HepG2 (cell line): ENCODE measurements at regions not wholly inside any gene's neighbourhood (a gene's known extent, or its start where the extent isn't known, plus 50 kb on each side); places are given as distances from the start of the nearest gene placed in this dataset.

Source experiments
- BATF2 ChIP-seq: sonication (generic); formaldehyde crosslinking; IDR thresholded peaks from 2 replicates; pipeline ENCODE4 v1.8.0; 2022; ENCODE audit warnings: mild to moderate bottlenecking, missing genetic modification reagents, moderate library complexity
- ETV5 ChIP-seq: IDR thresholded peaks from 2 replicates; pipeline ENCODE4 v1.6.1; 2018; ENCODE audit warnings: missing biosample characterization, missing genetic modification reagents, inconsistent platforms, borderline replicate concordance
- HDAC6 ChIP-seq: fragments of 200-600 bp; sonication (generic); IDR thresholded peaks from 2 replicates; pipeline ENCODE4 v1.7.0; 2017; ENCODE audit warnings: mild to moderate bottlenecking, antibody characterized with exemption, low read length, low read depth
- KAT8 ChIP-seq: IDR thresholded peaks from 2 replicates; pipeline ENCODE4 v1.6.1; 2016; ENCODE audit warnings: missing genetic modification reagents, missing compliant biosample characterization
- NFYC ChIP-seq: IDR thresholded peaks from 2 replicates; pipeline ENCODE4 v1.6.1; 2016; ENCODE audit warnings: missing genetic modification reagents, missing compliant biosample characterization
- NRL ChIP-seq: sonication (generic); formaldehyde crosslinking; IDR thresholded peaks from 2 replicates; pipeline ENCODE4 v1.5.0; 2020; ENCODE audit warnings: missing genetic modification reagents, mild to moderate bottlenecking, moderate library complexity, borderline replicate concordance
- RARG ChIP-seq: sonication (generic); formaldehyde crosslinking; IDR thresholded peaks from 2 replicates; pipeline ENCODE4 v1.4.0; 2020; ENCODE audit warnings: low read depth, mild to moderate bottlenecking, missing genetic modification reagents
- TRIM22 ChIP-seq: fragments of 450-650 bp; IDR thresholded peaks from 2 replicates; pipeline ENCODE4 v1.6.1; 2017
- ZFP1 ChIP-seq: IDR thresholded peaks from 2 replicates; pipeline ENCODE4 v1.6.1; 2016
- ZNF251 ChIP-seq: sonication (generic); formaldehyde crosslinking; IDR thresholded peaks from 2 replicates; pipeline ENCODE4 v1.9.0; 2021; ENCODE audit warnings: mild to moderate bottlenecking, missing genetic modification reagents
- ZNF335 ChIP-seq: sonication (generic); formaldehyde crosslinking; IDR thresholded peaks from 2 replicates; pipeline ENCODE4 v1.4.0; 2020; ENCODE audit warnings: missing genetic modification reagents
- ZNF496 ChIP-seq: sonication (generic); formaldehyde crosslinking; IDR thresholded peaks from 2 replicates; pipeline ENCODE4 v1.8.1; 2023; ENCODE audit warnings: mild to moderate bottlenecking, moderate library complexity, missing genetic modification reagents; ENCODE audit not compliant: insufficient replicate concordance
- ZNF605 ChIP-seq: sonication (generic); formaldehyde crosslinking; IDR thresholded peaks from 2 replicates; pipeline ENCODE4 v1.8.0; 2022; ENCODE audit warnings: mild to moderate bottlenecking, missing genetic modification reagents
- ZNF766 ChIP-seq: sonication (generic); formaldehyde crosslinking; IDR thresholded peaks from 2 replicates; pipeline ENCODE4 v1.5.0; 2020; ENCODE audit warnings: missing genetic modification reagents, borderline replicate concordance
- ZSCAN5A ChIP-seq: sonication (generic); formaldehyde crosslinking; IDR thresholded peaks from 2 replicates; pipeline ENCODE4 v1.8.0; 2022; ENCODE audit warnings: mild to moderate bottlenecking, missing genetic modification reagents, borderline replicate concordance
- TF ChIP-seq, protein P1 (sequence below): sonication (generic); formaldehyde crosslinking; IDR thresholded peaks from 2 replicates; pipeline ENCODE4 v1.4.0; 2020; ENCODE audit warnings: missing genetic modification reagents, borderline replicate concordance
- TF ChIP-seq, protein P2 (sequence below): sonication (generic); formaldehyde crosslinking; IDR thresholded peaks from 2 replicates; pipeline ENCODE4 v1.5.0; 2020; ENCODE audit warnings: mild to moderate bottlenecking, missing genetic modification reagents
- TF ChIP-seq, protein P3 (sequence below): sonication (generic); formaldehyde crosslinking; conservative IDR thresholded peaks from 2 replicates; pipeline ENCODE4 v1.5.0; 2020; ENCODE audit warnings: missing genetic modification reagents

- TF ChIP-seq, protein P1, sequence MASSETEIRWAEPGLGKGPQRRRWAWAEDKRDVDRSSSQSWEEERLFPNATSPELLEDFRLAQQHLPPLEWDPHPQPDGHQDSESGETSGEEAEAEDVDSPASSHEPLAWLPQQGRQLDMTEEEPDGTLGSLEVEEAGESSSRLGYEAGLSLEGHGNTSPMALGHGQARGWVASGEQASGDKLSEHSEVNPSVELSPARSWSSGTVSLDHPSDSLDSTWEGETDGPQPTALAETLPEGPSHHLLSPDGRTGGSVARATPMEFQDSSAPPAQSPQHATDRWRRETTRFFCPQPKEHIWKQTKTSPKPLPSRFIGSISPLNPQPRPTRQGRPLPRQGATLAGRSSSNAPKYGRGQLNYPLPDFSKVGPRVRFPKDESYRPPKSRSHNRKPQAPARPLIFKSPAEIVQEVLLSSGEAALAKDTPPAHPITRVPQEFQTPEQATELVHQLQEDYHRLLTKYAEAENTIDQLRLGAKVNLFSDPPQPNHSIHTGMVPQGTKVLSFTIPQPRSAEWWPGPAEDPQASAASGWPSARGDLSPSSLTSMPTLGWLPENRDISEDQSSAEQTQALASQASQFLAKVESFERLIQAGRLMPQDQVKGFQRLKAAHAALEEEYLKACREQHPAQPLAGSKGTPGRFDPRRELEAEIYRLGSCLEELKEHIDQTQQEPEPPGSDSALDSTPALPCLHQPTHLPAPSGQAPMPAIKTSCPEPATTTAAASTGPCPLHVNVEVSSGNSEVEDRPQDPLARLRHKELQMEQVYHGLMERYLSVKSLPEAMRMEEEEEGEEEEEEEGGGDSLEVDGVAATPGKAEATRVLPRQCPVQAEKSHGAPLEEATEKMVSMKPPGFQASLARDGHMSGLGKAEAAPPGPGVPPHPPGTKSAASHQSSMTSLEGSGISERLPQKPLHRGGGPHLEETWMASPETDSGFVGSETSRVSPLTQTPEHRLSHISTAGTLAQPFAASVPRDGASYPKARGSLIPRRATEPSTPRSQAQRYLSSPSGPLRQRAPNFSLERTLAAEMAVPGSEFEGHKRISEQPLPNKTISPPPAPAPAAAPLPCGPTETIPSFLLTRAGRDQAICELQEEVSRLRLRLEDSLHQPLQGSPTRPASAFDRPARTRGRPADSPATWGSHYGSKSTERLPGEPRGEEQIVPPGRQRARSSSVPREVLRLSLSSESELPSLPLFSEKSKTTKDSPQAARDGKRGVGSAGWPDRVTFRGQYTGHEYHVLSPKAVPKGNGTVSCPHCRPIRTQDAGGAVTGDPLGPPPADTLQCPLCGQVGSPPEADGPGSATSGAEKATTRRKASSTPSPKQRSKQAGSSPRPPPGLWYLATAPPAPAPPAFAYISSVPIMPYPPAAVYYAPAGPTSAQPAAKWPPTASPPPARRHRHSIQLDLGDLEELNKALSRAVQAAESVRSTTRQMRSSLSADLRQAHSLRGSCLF = no peak
- TF ChIP-seq ZSCAN5A (no peak), TRIM22 (no peak), NRL (CRISPR knock-in tag) (no peak), NFYC (no peak), ZFP1 (CRISPR knock-in tag) (no peak), ZNF605 (CRISPR knock-in tag) (no peak), BATF2 (CRISPR knock-in tag) (no peak), RARG (CRISPR knock-in tag) (no peak), HDAC6 (no peak), ETV5 (peak; percentile 41; the same call in 1 of the 2 replicates), KAT8 (CRISPR knock-in tag) (no peak), ZNF496 (no peak), ZNF251 (no peak), ZNF335 (CRISPR knock-in tag) (no peak), ZNF766 (CRISPR knock-in tag) (no peak)
- TF ChIP-seq, protein P2, sequence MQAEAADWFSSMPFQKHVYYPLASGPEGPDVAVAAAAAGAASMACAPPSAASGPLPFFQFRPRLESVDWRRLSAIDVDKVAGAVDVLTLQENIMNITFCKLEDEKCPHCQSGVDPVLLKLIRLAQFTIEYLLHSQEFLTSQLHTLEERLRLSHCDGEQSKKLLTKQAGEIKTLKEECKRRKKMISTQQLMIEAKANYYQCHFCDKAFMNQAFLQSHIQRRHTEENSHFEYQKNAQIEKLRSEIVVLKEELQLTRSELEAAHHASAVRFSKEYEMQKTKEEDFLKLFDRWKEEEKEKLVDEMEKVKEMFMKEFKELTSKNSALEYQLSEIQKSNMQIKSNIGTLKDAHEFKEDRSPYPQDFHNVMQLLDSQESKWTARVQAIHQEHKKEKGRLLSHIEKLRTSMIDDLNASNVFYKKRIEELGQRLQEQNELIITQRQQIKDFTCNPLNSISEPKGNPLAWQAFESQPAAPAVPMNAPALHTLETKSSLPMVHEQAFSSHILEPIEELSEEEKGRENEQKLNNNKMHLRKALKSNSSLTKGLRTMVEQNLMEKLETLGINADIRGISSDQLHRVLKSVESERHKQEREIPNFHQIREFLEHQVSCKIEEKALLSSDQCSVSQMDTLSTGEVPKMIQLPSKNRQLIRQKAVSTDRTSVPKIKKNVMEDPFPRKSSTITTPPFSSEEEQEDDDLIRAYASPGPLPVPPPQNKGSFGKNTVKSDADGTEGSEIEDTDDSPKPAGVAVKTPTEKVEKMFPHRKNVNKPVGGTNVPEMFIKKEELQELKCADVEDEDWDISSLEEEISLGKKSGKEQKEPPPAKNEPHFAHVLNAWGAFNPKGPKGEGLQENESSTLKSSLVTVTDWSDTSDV (CRISPR knock-in tag) = no peak
- TF ChIP-seq, protein P3, sequence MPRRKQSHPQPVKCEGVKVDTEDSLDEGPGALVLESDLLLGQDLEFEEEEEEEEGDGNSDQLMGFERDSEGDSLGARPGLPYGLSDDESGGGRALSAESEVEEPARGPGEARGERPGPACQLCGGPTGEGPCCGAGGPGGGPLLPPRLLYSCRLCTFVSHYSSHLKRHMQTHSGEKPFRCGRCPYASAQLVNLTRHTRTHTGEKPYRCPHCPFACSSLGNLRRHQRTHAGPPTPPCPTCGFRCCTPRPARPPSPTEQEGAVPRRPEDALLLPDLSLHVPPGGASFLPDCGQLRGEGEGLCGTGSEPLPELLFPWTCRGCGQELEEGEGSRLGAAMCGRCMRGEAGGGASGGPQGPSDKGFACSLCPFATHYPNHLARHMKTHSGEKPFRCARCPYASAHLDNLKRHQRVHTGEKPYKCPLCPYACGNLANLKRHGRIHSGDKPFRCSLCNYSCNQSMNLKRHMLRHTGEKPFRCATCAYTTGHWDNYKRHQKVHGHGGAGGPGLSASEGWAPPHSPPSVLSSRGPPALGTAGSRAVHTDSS (CRISPR knock-in tag) = no peak
Measured at GRCh38 chr6:29232725-29233124, 62.0 kb downstream of the OR2J2 start (continued).
